DOHH2 (cell line): ENCODE measurements at regions not wholly inside any gene's neighbourhood (a gene's known extent, or its start where the extent isn't known, plus 50 kb on each side); places are given as distances from the start of the nearest gene placed in this dataset.

Source experiments
- EZH2phosphoT487 ChIP-seq: fragments of 200-600 bp; sonication (generic); IDR thresholded peaks from 2 replicates; pipeline ENCODE4 v1.6.1; 2017; ENCODE audit warnings: borderline replicate concordance, mild to moderate bottlenecking, antibody characterized with exemption, low read length, moderate library complexity, mixed read lengths
- TF ChIP-seq, protein P1 (sequence below): fragments of 200-600 bp; sonication (generic); IDR thresholded peaks from one replicate; pipeline ENCODE4 v1.5.1; 2014; ENCODE audit warnings: antibody characterized with exemption, mild to moderate bottlenecking, low read depth, low read length; ENCODE audit not compliant: poor library complexity, severe bottlenecking

DNA sequence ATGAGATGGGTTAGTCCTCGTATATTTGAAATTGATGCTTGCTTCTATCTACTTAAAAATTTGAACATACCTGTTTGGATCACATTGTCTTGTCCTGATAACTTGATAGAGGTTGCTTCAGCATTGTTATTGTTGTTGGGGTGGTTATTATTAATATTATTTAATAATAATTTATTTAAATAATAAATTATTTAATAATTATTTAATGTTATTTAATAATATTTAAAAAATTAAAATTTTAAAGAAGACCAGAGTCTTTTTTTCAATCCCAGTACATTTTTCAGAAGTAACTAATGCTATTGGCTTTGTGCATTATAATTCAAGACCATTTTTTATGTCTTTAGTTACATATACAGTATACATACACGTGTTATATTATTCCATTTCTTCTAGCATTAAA is 116.6 kb upstream of the DUSP22 start:
- TF ChIP-seq, protein P1, sequence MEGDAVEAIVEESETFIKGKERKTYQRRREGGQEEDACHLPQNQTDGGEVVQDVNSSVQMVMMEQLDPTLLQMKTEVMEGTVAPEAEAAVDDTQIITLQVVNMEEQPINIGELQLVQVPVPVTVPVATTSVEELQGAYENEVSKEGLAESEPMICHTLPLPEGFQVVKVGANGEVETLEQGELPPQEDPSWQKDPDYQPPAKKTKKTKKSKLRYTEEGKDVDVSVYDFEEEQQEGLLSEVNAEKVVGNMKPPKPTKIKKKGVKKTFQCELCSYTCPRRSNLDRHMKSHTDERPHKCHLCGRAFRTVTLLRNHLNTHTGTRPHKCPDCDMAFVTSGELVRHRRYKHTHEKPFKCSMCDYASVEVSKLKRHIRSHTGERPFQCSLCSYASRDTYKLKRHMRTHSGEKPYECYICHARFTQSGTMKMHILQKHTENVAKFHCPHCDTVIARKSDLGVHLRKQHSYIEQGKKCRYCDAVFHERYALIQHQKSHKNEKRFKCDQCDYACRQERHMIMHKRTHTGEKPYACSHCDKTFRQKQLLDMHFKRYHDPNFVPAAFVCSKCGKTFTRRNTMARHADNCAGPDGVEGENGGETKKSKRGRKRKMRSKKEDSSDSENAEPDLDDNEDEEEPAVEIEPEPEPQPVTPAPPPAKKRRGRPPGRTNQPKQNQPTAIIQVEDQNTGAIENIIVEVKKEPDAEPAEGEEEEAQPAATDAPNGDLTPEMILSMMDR = no peak
- no peak for TF ChIP-seq EZH2phosphoT487
